PFSK-1 (cell line): ENCODE measurements at regions not wholly inside any gene's neighbourhood (a gene's known extent, or its start where the extent isn't known, plus 50 kb on each side); places are given as distances from the start of the nearest gene placed in this dataset.

Experiments used
- REST ChIP-seq, 2 experiments: IDR thresholded peaks; 2 replicates each; pipeline versions ENCODE4 v1.6.1 to v1.8.0; 2011 to 2012; ENCODE audit warnings: low read depth in 2 of 2, low read length in 2 of 2, control low read depth in 1 of 2, inconsistent platforms in 1 of 2, mild to moderate bottlenecking in 1 of 2, moderate library complexity in 1 of 2; ENCODE audit not compliant: insufficient read depth in 1 of 2
- SIN3A ChIP-seq: IDR thresholded peaks from 2 replicates; pipeline ENCODE4 v1.6.1; 2012; ENCODE audit warnings: mild to moderate bottlenecking, low read length, moderate library complexity, borderline replicate concordance; ENCODE audit not compliant: insufficient read depth

GRCh38 chr5:92998456-92998855 is 582.6 kb downstream of the NR2F1-AS1 start:
- TF ChIP-seq REST (IDR thresholded peaks at IDR 0.05; ENCODE audit: insufficient read depth in 1 of 2, low read depth in 2 of 2, low read length in 2 of 2) (no peak), SIN3A (no peak)
